ENCODE measurements at regions not wholly inside any gene's neighbourhood (a gene's known extent, or its start where the extent isn't known, plus 50 kb on each side); places are given as distances from the start of the nearest gene placed in this dataset.

GRCh38 chr10:113274176-113274829, 278.6 kb upstream of the HABP2 start:
- no peak overlapping the region for H3K4me3 ChIP-seq
- no peak for DNase-seq
- H3K36me3 ChIP-seq (replicated peaks in 1 of 2) = no peaks in the 10 kb centered on the region
- WGBS, 4 donors = 71 to 86% (median 78%) methylated on average over 7 to 8 of the region's 8 CpGs
- H3K27me3 ChIP-seq = no peaks in the 10 kb centered on the region
- no peaks in the 10 kb centered on the region for H3K9me3 ChIP-seq (replicated peaks in 1 of 3)
- peaks cover 0 to 6% of the 10 kb centered on the region in 2 donors for H3K4me1 ChIP-seq (replicated peaks in 1 of 2)
- H3K27ac ChIP-seq = peak overlapping the region in 2 of 5 donors; percentile 37 to 82
- intact Hi-C loops (cut with DNase I) = no loop called here
- TF ChIP-seq, protein P1, sequence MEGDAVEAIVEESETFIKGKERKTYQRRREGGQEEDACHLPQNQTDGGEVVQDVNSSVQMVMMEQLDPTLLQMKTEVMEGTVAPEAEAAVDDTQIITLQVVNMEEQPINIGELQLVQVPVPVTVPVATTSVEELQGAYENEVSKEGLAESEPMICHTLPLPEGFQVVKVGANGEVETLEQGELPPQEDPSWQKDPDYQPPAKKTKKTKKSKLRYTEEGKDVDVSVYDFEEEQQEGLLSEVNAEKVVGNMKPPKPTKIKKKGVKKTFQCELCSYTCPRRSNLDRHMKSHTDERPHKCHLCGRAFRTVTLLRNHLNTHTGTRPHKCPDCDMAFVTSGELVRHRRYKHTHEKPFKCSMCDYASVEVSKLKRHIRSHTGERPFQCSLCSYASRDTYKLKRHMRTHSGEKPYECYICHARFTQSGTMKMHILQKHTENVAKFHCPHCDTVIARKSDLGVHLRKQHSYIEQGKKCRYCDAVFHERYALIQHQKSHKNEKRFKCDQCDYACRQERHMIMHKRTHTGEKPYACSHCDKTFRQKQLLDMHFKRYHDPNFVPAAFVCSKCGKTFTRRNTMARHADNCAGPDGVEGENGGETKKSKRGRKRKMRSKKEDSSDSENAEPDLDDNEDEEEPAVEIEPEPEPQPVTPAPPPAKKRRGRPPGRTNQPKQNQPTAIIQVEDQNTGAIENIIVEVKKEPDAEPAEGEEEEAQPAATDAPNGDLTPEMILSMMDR (IDR thresholded peaks at IDR 0.05) = no peak
- TF ChIP-seq POLR2A (IDR thresholded peaks at IDR 0.05) = no peak

DNA sequence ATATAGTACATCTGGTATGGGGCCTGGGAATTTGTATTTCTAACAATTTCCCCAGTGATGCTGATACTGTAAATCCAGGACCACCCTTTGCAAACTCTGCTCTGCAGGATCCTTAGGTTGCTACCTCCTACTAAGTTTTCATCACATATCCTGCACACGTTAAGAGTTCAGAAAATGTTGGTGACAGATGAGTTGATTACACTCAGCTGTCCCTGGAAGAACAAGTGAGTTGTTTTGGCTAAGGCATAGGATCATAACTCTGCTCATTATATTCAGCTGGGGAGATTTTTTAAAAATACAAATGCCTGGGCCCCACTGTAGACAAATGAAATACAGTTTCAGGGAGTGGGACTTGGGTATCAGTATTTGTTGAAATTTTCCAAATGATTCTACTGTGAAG, 274.6 kb upstream of the HABP2 start:
- Histone ChIP-seq H3K4me1 (replicated peaks in 1 of 2) (peaks cover 0 to 6% of the 10 kb centered on the region in 2 donors), H3K36me3 (replicated peaks in 1 of 2) (no peaks in the 10 kb centered on the region), H3K4me3 (no peak overlapping the region), H3K9me3 (replicated peaks in 1 of 3) (no peaks in the 10 kb centered on the region), H3K27me3 (no peaks in the 10 kb centered on the region), H3K27ac (no peak overlapping the region)
- WGBS, 4 donors = 70 to 91% (median 79%) methylated on average over 1 of the region's 1 CpG
- intact Hi-C loops (cut with DNase I) = no loop called here
- TF ChIP-seq, protein P1 (IDR thresholded peaks at IDR 0.05) = no peak
- no peak for TF ChIP-seq POLR2A (IDR thresholded peaks at IDR 0.05)
- no peak for DNase-seq

DNA sequence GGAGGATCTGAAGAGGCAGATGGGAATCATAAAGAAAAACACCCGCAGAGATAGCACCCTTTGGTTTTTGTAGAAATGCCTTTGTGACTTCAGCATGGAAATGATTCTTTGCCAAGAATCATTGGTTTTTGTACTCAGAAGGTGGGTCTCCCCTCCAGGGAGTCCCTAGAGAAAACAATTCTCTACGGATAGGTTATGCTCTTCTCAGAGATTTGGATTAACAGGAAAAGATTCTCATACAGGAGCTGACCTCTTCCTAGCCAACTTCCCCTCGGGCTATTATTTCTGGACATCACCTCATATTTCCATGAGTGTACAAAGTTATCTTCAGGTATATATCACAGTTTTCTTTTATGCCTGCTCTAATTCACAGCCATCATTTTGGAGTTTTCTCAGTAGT, 274.2 kb upstream of the HABP2 start:
- no peak for DNase-seq
- no peaks in the 10 kb centered on the region for H3K36me3 ChIP-seq (replicated peaks in 1 of 2)
- H3K9me3 ChIP-seq (replicated peaks in 1 of 3) = no peaks in the 10 kb centered on the region
- TF ChIP-seq POLR2A (IDR thresholded peaks at IDR 0.05) = no peak
- TF ChIP-seq, protein P1 (IDR thresholded peaks at IDR 0.05) = no peak
- no peak overlapping the region for H3K27ac ChIP-seq
- intact Hi-C loops (cut with DNase I) = no loop called here
- no peaks in the 10 kb centered on the region for H3K27me3 ChIP-seq
- no peak overlapping the region for H3K4me3 ChIP-seq
- WGBS, 4 donors = 58 to 70% (median 63%) methylated on average over 3 of the region's 3 CpGs
- peaks cover 0 to 6% of the 10 kb centered on the region in 2 donors for H3K4me1 ChIP-seq (replicated peaks in 1 of 2)

DNA sequence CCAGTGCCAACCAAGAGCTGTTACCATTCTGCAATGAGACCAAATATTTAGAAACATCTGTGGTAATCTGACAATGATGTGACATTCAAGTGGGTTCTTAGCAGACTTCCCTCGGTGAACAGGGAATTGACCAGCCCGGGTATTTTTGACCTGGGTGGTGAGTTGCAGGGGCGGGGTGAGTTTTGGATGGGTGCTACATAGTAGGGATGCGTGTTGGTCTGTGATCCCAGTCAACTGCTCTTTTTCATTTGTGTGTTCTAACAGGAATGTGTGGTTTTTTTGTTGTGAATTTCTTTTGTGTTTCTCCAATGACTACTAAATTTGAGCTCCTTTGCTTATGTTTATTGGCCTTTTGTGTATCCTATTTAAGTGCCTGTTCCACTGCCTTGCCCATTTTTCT, 273.6 kb upstream of the HABP2 start:
- H3K9me3 ChIP-seq (replicated peaks in 1 of 3) = no peaks in the 10 kb centered on the region
- no peaks in the 10 kb centered on the region for H3K27me3 ChIP-seq
- DNase-seq = no peak
- TF ChIP-seq, protein P1 (IDR thresholded peaks at IDR 0.05) = no peak
- TF ChIP-seq POLR2A (IDR thresholded peaks at IDR 0.05) = no peak
- intact Hi-C loops (cut with DNase I) = no loop called here
- no peaks in the 10 kb centered on the region for H3K36me3 ChIP-seq (replicated peaks in 1 of 2)
- WGBS, 4 donors = 86 to 95% (median 94%) methylated on average over 4 of the region's 4 CpGs
- no peak overlapping the region for H3K27ac ChIP-seq
- H3K4me1 ChIP-seq (replicated peaks in 1 of 2) = no peaks in the 10 kb centered on the region
- H3K4me3 ChIP-seq = no peak overlapping the region
